ENCODE measurements at regions not wholly inside any gene's neighbourhood (a gene's known extent, or its start where the extent isn't known, plus 50 kb on each side); places are given as distances from the start of the nearest gene placed in this dataset.

- 78 to 84% (median 84%) methylated on average over 2 of the region's 2 CpGs for WGBS, 3 donors
- no peak overlapping the region for H3K27ac ChIP-seq
- no peaks in the 10 kb centered on the region for H3K36me3 ChIP-seq
- H3K27me3 ChIP-seq = no peaks in the 10 kb centered on the region
- no peak for DNase-seq
- no peaks in the 10 kb centered on the region for H3K9me3 ChIP-seq
- intact Hi-C loops (cut with DNase I) = no loop called here
- TF ChIP-seq CTCF (IDR thresholded peaks at IDR 0.05) (no peak), EP300 (IDR thresholded peaks at IDR 0.05) (no peak), POLR2A (IDR thresholded peaks at IDR 0.05) (no peak)
- H3K4me3 ChIP-seq = no peak overlapping the region
- H3K4me1 ChIP-seq (ENCODE audit: insufficient read depth) = no peaks in the 10 kb centered on the region
Measured at GRCh38 chr10:53622201-53622600, 849.6 kb upstream of the MBL2 start.

DNA sequence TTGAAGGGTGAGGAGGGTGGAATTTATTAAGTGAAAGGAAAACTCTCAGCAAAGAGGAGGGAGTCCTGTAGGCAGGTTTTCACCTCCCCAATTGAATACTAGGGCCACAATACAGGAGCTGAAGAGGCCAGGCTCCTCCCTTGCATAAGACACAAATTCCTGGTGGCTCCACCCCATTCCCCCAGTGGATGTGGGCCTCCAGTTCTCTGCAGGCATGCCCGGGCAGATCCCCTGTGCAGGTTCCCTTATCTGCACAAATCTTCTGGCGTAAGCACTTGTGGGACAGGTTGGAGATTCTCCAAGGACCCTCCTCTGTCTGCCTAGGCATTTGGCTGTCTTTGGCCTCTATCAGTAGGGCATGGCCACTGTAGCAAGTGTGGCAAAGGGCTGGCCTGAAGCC lies 847.1 kb upstream of the MBL2 start:
- Histone ChIP-seq H3K4me3 (no peak overlapping the region), H3K27ac (no peak overlapping the region), H3K36me3 (no peaks in the 10 kb centered on the region), H3K27me3 (no peaks in the 10 kb centered on the region), H3K4me1 (ENCODE audit: insufficient read depth) (no peaks in the 10 kb centered on the region), H3K9me3 (no peaks in the 10 kb centered on the region)
- TF ChIP-seq POLR2A (IDR thresholded peaks at IDR 0.05) = no peak
- no peak for TF ChIP-seq CTCF (IDR thresholded peaks at IDR 0.05)
- TF ChIP-seq EP300 (IDR thresholded peaks at IDR 0.05) = no peak
- DNase-seq = no peak
- WGBS, 3 donors = 80 to 88% (median 88%) methylated on average over 2 of the region's 2 CpGs
- intact Hi-C loops (cut with DNase I) = no loop called here

GRCh38 chr10:53607691-53608090 lies 835.1 kb upstream of the MBL2 start:
- H3K27me3 ChIP-seq = no peaks in the 10 kb centered on the region
- intact Hi-C loops (cut with DNase I) = no loop called here
- no peak overlapping the region for H3K27ac ChIP-seq
- H3K9me3 ChIP-seq = no peaks in the 10 kb centered on the region
- H3K4me3 ChIP-seq = no peak overlapping the region
- 20 to 24% (median 23%) methylated on average over 3 of the region's 3 CpGs for WGBS, 3 donors
- H3K4me1 ChIP-seq (ENCODE audit: insufficient read depth) = no peaks in the 10 kb centered on the region
- no peak for TF ChIP-seq CTCF (IDR thresholded peaks at IDR 0.05)
- DNase-seq = no peak
- H3K36me3 ChIP-seq = no peaks in the 10 kb centered on the region

- no peak for TF ChIP-seq EP300 (IDR thresholded peaks at IDR 0.05)
- TF ChIP-seq CTCF (IDR thresholded peaks at IDR 0.05) = no peak
- no peak for TF ChIP-seq POLR2A (IDR thresholded peaks at IDR 0.05)
- Histone ChIP-seq H3K27ac (no peak overlapping the region), H3K4me3 (no peak overlapping the region), H3K36me3 (no peaks in the 10 kb centered on the region), H3K27me3 (no peaks in the 10 kb centered on the region), H3K4me1 (ENCODE audit: insufficient read depth) (no peaks in the 10 kb centered on the region), H3K9me3 (no peaks in the 10 kb centered on the region)
- no peak for DNase-seq
- WGBS, 3 donors = 55 to 85% (median 85%) methylated on average over 3 of the region's 3 CpGs
- intact Hi-C loops (cut with DNase I) = no loop called here
Measured at GRCh38 chr10:53606981-53607380, 834.4 kb upstream of the MBL2 start.
